ENCODE measurements at regions not wholly inside any gene's neighbourhood (a gene's known extent, or its start where the extent isn't known, plus 50 kb on each side); places are given as distances from the start of the nearest gene placed in this dataset.

DNA sequence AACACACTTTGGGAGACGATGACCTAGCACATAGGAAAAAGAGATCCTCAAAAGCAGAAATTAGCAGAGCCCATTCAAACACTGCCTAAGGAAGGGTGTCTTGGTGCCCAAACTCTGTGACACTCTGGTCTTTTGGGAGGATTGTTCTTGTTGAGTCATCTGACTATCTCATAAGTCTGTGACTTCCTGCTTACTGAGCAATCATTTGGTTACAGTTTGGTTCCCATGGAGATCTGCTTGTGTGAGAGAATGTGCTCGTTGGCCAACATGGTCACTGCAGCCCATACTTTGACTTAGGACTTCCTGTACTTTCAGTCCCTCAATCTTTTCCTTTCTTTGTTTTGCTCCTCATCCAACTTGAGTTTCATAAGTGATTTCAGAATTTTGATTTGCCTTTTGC lies 602.9 kb downstream of the NYAP2 start:
- no peak for DNase-seq

GRCh38 chr2:226001716-226002115 lies 602.2 kb downstream of the NYAP2 start:
- DNase-seq = no peak

GRCh38 chr2:225999692-226000091 lies 600.2 kb downstream of the NYAP2 start:
- DNase-seq = no peak

DNA sequence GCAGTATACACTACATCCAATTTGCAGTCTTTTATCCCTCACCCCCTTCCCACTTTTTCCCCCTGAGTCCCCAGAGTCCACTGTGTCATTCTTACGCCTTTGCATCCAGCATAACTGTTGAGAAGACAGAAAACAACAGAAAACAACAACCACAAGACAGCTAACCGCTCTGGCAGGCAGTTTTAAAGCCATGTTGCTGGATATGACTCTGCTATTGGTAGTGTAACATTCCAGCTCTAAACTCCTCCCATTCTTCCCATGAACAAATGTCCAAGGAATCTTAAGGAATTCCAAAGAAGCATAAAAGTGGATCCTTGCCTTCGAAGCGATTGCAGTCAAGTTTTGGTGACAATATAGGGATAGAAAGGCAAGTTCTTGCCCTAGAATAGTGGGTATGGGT lies 599.1 kb downstream of the NYAP2 start:
- no peak for DNase-seq

DNA sequence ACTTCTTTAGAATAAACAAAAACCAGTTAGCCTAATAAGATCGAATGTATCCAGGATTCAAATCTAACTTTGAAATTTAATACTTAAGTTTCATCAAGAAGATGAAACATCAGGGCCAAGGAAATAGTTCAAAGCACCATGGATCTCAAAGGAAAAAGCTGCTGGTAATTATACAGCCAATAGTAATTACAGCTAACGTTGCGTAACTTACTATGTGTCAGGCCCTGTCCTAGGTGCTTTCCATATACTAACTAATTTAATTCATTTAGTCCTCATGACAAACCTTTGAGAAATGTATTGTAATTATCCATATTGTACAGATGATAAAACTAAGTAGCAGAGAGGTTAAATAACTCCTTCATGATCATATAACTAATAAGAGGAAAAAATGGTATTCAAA lies 598.6 kb downstream of the NYAP2 start:
- DNase-seq = no peak

GRCh38 chr2:225996462-225996828 lies 596.9 kb downstream of the NYAP2 start:
- no peak for DNase-seq

DNA sequence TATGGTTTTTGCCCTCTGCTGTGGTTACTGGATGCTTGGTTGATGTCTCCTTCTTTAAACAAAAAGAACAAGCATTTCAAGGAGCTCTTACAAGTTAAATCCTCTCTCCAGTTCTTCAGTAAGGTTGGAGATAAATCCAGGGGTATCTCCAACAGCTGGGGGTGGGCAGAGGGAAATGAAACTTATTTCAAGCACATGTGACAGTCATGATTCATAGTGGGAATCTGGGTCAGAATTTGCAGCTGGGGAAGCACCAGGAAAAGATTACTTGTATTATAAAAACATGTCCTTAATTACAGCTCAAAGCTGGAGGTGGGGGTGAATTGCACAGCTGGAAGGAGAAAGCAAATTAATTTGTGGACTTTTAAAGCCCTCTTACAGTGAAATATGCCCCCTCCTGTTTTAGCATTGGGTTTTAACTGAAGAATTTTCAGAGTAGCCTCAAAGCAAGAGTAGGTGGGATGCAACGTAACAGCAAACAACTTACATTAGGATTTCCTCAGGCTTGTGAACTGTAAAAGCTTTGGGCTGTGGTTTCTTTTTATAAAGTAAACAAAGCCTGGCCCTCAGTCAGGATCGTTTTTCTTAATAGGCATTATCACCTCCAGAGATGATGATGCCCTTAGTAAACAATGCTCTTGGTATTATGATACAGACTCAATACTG lies 596.4 kb downstream of the NYAP2 start:
- DNase-seq = no peak

DNA sequence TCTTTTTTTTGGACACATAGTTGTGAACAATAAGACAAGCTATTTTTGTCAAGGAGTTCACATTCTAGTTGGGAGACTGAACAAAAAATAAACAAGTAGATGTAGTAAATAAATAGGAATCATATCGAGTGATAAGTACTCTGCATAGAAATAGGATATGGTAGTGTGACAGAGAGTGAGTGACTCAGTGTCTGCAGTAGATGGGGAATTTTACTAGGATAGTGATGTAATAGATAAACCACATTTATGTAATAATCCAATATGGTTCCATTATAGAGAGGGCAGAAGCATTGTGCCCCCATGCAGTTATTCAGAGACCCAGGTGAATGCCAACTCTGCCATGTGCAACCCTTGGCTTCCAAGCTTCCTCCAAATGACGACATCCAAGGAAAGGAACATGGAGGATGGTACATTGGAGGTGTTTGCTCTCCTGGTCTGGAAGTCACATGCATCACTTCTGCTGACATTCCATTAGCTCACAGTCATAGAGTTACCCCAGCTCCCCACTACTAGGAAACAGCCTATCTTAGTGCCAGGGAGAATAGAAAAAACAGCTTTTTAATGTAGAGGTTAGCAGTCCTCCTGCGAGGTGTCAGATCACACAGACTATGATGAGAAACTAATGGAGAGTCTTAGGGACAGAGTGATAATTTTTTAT lies 595.4 kb downstream of the NYAP2 start:
- no peak for DNase-seq

GRCh38 chr2:225993430-225993829 lies 593.9 kb downstream of the NYAP2 start:
- DNase-seq = no peak

DNA sequence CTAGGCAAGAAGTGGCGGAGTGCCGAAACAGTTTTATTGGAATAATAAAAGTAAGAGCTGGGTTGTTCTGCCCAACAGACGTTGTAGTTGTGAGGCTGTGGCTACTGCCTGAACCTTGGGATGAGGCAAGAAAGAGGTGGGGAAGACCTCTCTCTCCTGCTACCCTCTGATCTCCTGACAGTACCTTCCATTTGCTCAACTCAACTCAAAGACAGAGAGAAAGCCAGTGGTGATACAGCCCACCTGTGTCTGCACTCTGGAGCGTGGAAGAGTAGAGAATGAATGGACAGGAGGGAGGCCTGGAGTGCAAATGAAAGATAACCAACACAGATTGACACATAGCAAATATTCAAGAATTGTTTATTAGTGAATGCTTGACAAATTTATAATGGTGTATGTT lies 590.3 kb downstream of the NYAP2 start:
- DNase-seq = no peak

GRCh38 chr2:225980372-225980771 lies 580.9 kb downstream of the NYAP2 start:
- no peak for DNase-seq

DNA sequence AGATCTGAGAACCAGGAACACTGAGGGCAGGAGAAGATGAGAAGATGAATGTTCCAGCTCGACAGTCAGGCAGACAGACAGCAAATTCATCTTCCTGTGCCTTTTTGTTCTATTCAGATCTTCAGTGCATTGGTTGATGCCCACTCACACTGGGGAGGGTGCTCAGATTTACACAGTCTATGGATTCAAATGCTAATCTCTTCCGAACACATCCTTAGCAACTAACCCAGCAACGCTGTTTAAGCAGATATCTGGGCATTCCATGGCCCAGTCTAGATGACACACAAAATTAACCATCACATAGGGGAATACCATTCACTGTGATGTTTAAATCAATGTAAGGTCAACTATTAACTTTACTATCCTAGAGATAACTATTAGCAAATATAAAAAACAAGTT lies 571.9 kb downstream of the NYAP2 start:
- no peak for DNase-seq

DNA sequence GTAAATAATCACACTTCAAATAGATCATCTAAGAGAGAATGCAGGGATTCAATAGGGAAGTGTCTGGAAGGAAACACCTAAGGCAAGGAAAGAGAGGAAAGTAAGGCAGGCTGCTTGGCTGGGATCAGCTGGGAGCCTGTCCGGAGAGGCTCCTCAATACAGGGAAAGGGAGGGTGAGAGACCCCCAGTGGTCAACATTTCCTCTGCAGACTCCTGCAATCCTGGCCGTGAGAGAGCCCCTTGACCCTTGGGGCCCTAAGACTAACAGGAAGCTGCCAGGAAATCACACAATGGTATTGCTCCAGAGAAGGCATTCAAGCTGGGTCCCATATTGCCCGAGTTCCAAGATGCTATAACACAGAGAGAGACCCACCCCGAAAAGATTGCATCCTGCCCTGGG lies 549.4 kb downstream of the NYAP2 start:
- no peak for DNase-seq

DNA sequence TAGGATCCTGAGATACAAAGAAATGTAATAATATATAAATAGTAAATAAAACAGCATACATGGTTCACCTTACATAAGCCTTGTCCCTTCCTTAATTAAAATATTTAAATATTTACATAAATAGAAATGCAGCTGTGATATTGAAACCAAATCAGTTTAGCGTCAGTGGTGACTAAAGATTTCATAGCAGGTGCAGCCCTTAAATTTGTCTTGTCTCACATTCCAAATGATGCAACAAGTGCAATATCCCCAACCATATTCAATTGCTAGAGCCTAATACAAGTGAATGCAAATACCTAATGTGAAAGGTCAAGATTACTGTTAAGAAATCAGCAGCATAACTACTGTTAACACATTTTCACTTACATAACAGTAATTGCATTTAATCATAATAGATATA lies 539.5 kb downstream of the NYAP2 start:
- DNase-seq = no peak

GRCh38 chr2:225937625-225938187 lies 538.2 kb downstream of the NYAP2 start:
- no peak for DNase-seq

- DNase-seq = no peak
These were observed 533.4 kb downstream of the NYAP2 start for GRCh38 chr2:225932811-225933413.

GRCh38 chr2:225930687-225931086 lies 531.2 kb downstream of the NYAP2 start:
- DNase-seq = no peak

DNA sequence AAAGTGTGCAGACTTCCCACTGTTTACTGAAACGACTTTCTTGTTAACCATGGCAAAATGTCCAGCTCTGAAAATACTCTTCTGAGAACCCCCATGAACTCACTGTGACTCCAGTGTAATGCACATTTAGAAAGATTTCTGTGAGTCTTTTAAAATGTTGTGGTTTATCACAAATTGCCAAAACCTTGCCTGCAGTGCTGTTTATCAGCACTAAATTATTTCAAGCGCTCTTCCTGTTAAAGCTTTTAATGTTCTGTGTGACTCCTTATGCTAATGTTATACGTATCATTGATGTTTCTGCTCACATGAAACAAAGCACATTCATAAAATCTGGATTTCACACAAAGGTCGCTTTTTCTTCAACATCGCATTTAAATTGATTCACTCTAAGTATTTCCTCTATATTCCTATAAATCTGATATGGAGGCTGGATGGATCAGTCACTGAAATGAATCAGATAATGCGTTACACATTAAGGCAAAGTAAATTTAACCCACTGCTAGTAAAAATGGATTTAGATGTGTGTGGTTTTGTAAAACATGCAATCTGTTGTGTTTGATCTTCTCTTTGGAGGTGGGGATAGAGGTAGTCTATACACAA lies 521.2 kb downstream of the NYAP2 start:
- no peak for DNase-seq

DNA sequence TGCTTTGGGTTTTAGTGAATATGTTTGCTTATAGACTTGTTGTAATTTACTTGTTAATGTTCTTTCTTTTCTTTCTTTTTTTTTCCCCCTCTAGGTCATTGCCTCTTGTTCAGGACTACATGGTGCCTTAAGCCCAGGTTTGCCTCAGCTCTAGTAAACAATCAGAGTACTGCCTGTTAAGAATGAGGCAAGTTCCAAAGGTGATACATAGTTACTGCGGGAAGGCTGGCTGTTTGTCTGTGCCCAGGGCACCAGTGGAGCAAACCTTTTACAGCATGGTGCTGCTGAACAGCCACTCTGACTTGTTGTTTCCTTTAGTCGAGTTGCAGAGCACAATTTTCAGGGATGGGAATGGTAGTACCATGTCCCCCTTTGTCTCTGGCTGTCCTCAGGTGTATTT lies 517.2 kb downstream of the NYAP2 start:
- DNase-seq = no peak

- no peak for DNase-seq
These were observed 511.5 kb downstream of the NYAP2 start for GRCh38 chr2:225911019-225911418.

- no peak for DNase-seq
These were observed 495.6 kb downstream of the NYAP2 start for GRCh38 chr2:225895126-225895525.

GRCh38 chr2:225894236-225894980 lies 494.9 kb downstream of the NYAP2 start:
- DNase-seq = no peak

DNA sequence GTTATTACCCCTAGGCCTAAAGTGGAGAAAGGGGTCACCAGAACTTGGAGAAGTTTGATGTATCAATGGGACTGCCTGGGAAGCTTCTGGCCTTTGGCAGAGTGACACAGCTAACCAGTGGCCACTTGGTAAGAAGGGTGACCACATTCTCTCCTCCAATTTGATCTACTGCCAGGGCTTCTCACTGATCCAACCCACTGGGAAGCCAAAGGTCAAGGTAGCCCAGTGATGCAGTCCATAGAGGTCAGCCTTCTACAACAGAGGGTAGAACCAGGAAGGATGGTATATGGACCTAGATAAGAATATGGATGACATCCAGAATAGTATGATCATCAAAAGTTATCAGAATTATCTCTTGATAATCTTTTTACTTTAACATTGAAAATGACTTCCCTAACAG lies 493.6 kb downstream of the NYAP2 start:
- no peak for DNase-seq

Data from activated CD4-positive, CD25-positive, alpha-beta regulatory T cell (primary cell).